NB4 (cell line): ENCODE measurements at regions not wholly inside any gene's neighbourhood (a gene's known extent, or its start where the extent isn't known, plus 50 kb on each side); places are given as distances from the start of the nearest gene placed in this dataset.

Source experiments
- MYC ChIP-seq: IDR thresholded peaks from 2 replicates; pipeline ENCODE4 v1.6.1; 2011; ENCODE audit warnings: low read depth, low read length
- POLR2A ChIP-seq: IDR thresholded peaks from 2 replicates; pipeline ENCODE4 v1.6.1; 2011; ENCODE audit warnings: mild to moderate bottlenecking; ENCODE audit not compliant: insufficient read length; ENCODE audit errors: extremely low read depth
- TF ChIP-seq, protein P1 (sequence below): IDR thresholded peaks from one replicate; pipeline ENCODE4 v1.5.1; 2012; ENCODE audit warnings: low read depth, low read length

DNA sequence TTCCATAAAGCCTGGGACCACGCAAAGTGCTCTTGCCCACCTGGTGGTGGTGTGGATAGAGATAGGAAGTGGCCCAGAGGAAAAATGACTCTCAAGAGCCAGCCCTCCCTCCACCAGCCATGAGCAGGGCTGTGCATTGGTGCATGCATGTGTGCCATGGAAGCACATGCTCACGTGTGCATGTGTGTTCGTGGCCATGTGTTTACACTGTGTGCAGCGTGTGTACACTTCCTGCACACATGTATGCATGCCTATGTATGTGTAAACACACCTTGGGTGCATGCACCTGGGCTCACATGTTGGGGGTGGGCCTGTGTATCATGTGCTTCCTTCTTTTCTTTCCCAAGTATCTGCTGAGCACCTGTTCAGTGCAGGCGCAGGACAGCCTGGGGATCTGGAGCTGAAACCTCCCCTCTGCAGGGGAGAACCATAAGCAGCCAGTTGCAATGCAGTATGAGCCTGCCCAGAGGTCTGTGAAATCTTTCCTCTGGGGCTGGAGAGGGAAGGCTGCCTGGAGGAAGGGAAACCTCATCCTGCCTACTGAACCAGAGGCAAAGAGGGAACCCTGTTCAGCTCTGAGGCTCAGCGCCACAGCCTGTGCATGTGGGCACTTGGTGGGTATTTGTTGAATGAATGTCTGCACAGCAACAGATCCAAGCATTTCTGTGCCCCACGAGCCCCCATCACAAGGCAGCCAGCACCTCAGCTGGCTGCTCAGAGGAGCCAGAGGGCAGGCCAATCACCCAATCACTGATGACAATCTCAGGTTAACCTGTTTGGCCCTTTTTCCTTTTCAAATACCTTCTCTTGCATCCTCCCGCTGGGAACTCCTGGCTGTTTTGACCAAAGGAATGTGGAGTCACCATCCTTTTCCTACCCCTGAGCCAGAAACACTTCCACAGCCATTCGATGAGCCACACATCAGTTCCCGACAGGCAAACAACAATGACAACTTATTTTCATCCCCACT, 327.0 kb downstream of the NPHP4 start:
- TF ChIP-seq, protein P1, sequence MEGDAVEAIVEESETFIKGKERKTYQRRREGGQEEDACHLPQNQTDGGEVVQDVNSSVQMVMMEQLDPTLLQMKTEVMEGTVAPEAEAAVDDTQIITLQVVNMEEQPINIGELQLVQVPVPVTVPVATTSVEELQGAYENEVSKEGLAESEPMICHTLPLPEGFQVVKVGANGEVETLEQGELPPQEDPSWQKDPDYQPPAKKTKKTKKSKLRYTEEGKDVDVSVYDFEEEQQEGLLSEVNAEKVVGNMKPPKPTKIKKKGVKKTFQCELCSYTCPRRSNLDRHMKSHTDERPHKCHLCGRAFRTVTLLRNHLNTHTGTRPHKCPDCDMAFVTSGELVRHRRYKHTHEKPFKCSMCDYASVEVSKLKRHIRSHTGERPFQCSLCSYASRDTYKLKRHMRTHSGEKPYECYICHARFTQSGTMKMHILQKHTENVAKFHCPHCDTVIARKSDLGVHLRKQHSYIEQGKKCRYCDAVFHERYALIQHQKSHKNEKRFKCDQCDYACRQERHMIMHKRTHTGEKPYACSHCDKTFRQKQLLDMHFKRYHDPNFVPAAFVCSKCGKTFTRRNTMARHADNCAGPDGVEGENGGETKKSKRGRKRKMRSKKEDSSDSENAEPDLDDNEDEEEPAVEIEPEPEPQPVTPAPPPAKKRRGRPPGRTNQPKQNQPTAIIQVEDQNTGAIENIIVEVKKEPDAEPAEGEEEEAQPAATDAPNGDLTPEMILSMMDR = no peak
- no peak for TF ChIP-seq MYC
- TF ChIP-seq POLR2A = no peak
